Nephron (organoid): ENCODE measurements at regions not wholly inside any gene's neighbourhood (a gene's known extent, or its start where the extent isn't known, plus 50 kb on each side); places are given as distances from the start of the nearest gene placed in this dataset.
"Not testable (repeated sequence)": the region's sequence is repeated elsewhere in the genome, so short reads cannot be mapped to it uniquely, and the experiment has no call there.

Experiments
- H3K27ac Mint-ChIP-seq, 3 experiments: 2 replicates each; pipeline ENCODE4 v1.8.0; 2020; ENCODE audit warnings: mixed read lengths in 3 of 3, mild to moderate bottlenecking in 2 of 3, moderate library complexity in 1 of 3
- H3K27me3 Mint-ChIP-seq: 2 replicates; pipeline ENCODE4 v1.8.0; 2021; ENCODE audit warnings: low read depth, mild to moderate bottlenecking, moderate library complexity, mixed read lengths
- H3K36me3 Mint-ChIP-seq: 2 replicates; pipeline ENCODE4 v1.8.0; 2020; ENCODE audit warnings: low read depth, mixed read lengths
- H3K4me1 Mint-ChIP-seq: 2 replicates; pipeline ENCODE4 v1.8.0; 2020; ENCODE audit warnings: mixed read lengths
- H3K4me3 Mint-ChIP-seq, 3 experiments: 2 replicates each; pipeline ENCODE4 v1.8.0; 2020; ENCODE audit warnings: mild to moderate bottlenecking in 3 of 3, mixed read lengths in 3 of 3, moderate library complexity in 2 of 3
- H3K9me3 Mint-ChIP-seq: 2 replicates; pipeline ENCODE4 v1.8.0; 2020; ENCODE audit warnings: mixed read lengths
- CTCF ChIP-seq, 3 experiments: fragments of 200-600 bp; sonication (generic); IDR thresholded peaks; one replicate each; pipeline ENCODE4 v1.5.0; 2021; ENCODE audit warnings: antibody characterized with exemption in 3 of 3; ENCODE audit not compliant: unreplicated experiment in 3 of 3

- Mint-ChIP-seq H3K27me3 (peaks cover 4% of the 10 kb centered on the region), H3K9me3 (no peaks in the 10 kb centered on the region)
Observed at GRCh38 chr3:176611703-176612102, 585.6 kb downstream of the TBL1XR1 start.

GRCh38 chr3:176609361-176609760, 587.9 kb downstream of the TBL1XR1 start:
- Mint-ChIP-seq H3K27ac (no peak overlapping the region), H3K27me3 (peaks cover 4% of the 10 kb centered on the region), H3K36me3 (no peaks in the 10 kb centered on the region), H3K4me3 (no peak overlapping the region), H3K9me3 (no peaks in the 10 kb centered on the region), H3K4me1 (no peaks in the 10 kb centered on the region)
- no peak for TF ChIP-seq CTCF (IDR thresholded peaks at IDR 0.05; ENCODE audit: unreplicated experiment in 3 of 3)

More at GRCh38 chr3:176611703-176612102, 585.6 kb downstream of the TBL1XR1 start:
- TF ChIP-seq CTCF (IDR thresholded peaks at IDR 0.05; ENCODE audit: unreplicated experiment in 3 of 3), result no peak
- Mint-ChIP-seq H3K27ac (no peak overlapping the region), H3K4me3 (no peak overlapping the region), H3K36me3 (no peaks in the 10 kb centered on the region), H3K4me1 (no peaks in the 10 kb centered on the region)

GRCh38 chr3:176605553-176605952, 591.7 kb downstream of the TBL1XR1 start:
- not testable (repeated sequence) for H3K36me3 Mint-ChIP-seq

DNA sequence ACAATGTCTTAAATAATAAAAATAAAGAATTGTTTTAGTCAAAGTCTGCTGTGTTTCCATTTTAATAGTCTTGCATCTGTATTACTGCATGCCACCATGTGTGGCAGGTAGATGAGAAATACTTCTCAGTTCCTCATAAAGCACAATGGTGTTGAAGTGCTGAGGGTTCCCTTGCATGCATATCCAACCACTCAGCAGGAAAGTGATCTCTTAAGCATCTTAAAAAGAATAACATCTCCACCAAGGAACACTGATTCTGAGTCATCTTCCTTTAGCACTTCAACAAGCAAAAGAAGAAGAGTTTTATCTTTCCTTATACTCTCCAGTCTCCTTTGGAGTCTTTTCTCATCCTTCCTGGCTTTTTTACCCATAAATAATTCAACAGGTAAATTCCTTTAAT, 602.0 kb downstream of the TBL1XR1 start:
- Mint-ChIP-seq H3K27ac (no peak overlapping the region), H3K27me3 (no peaks in the 10 kb centered on the region), H3K4me1 (peaks cover 3% of the 10 kb centered on the region), H3K36me3 (no peaks in the 10 kb centered on the region), H3K9me3 (no peaks in the 10 kb centered on the region), H3K4me3 (no peak overlapping the region)
- TF ChIP-seq CTCF (IDR thresholded peaks at IDR 0.05; ENCODE audit: unreplicated experiment in 3 of 3), result no peak

More at GRCh38 chr3:176605553-176605952, 591.7 kb downstream of the TBL1XR1 start:
- not testable (repeated sequence) for H3K27ac Mint-ChIP-seq, H3K4me3 Mint-ChIP-seq, H3K4me1 Mint-ChIP-seq, H3K27me3 Mint-ChIP-seq, H3K9me3 Mint-ChIP-seq

GRCh38 chr3:176590722-176591121, 606.6 kb downstream of the TBL1XR1 start:
- H3K27ac Mint-ChIP-seq, result no peak overlapping the region
- no peaks in the 10 kb centered on the region for H3K4me1 Mint-ChIP-seq
- no peaks in the 10 kb centered on the region for H3K36me3 Mint-ChIP-seq
- H3K9me3 Mint-ChIP-seq, result no peaks in the 10 kb centered on the region
- H3K27me3 Mint-ChIP-seq, result no peaks in the 10 kb centered on the region
- no peak overlapping the region for H3K4me3 Mint-ChIP-seq
- TF ChIP-seq CTCF (IDR thresholded peaks at IDR 0.05; ENCODE audit: unreplicated experiment in 3 of 3), result no peak

- Mint-ChIP-seq H3K4me1 (no peaks in the 10 kb centered on the region), H3K27me3 (no peaks in the 10 kb centered on the region), H3K9me3 (no peaks in the 10 kb centered on the region), H3K4me3 (no peak overlapping the region), H3K27ac (no peak overlapping the region), H3K36me3 (no peaks in the 10 kb centered on the region)
- TF ChIP-seq CTCF (IDR thresholded peaks at IDR 0.05; ENCODE audit: unreplicated experiment in 3 of 3), result no peak
Observed at GRCh38 chr3:176587089-176587488, 610.2 kb downstream of the TBL1XR1 start.
